Mucosa of rectum (tissue), 2 donors: ENCODE measurements at regions not wholly inside any gene's neighbourhood (a gene's known extent, or its start where the extent isn't known, plus 50 kb on each side); places are given as distances from the start of the nearest gene placed in this dataset.

Experiments
- H3K27ac ChIP-seq, 2 donors: one replicate each; pipeline ENCODE4 v1.7.0; 2013; ENCODE audit warnings: inconsistent platforms in 2 of 2, low read depth in 2 of 2, low read length in 2 of 2
- H3K27me3 ChIP-seq, 2 donors: one replicate each; pipeline ENCODE4 v1.7.0; 2013; ENCODE audit warnings: low read length in 2 of 2; ENCODE audit not compliant: control insufficient read depth in 2 of 2, insufficient read depth in 2 of 2
- H3K36me3 ChIP-seq, 2 donors: one replicate each; pipeline ENCODE4 v1.7.0; 2013; ENCODE audit warnings: low read length in 2 of 2; ENCODE audit not compliant: control insufficient read depth in 2 of 2, insufficient read depth in 2 of 2
- H3K4me1 ChIP-seq, 2 donors: one replicate each; pipeline ENCODE4 v1.7.0; 2013; ENCODE audit warnings: low read length in 2 of 2, mild to moderate bottlenecking in 1 of 2; ENCODE audit not compliant: control insufficient read depth in 2 of 2, insufficient read depth in 2 of 2
- H3K4me3 ChIP-seq, 2 donors: one replicate each; pipeline ENCODE4 v1.7.0; 2013; ENCODE audit warnings: low read length in 2 of 2
- H3K9ac ChIP-seq, 2 donors: one replicate each; pipeline ENCODE4 v1.7.0; 2013; ENCODE audit warnings: low read length in 2 of 2, low read depth in 1 of 2, mild to moderate bottlenecking in 1 of 2
- H3K9me3 ChIP-seq, 2 donors: one replicate each; pipeline ENCODE4 v1.7.0; 2013; ENCODE audit warnings: low read length in 2 of 2; ENCODE audit not compliant: control insufficient read depth in 2 of 2
- donor health status: healthy.
- donor health status: Normal muscosa, but diverticular disease.

GRCh38 chr2:38152913-38153312 is 77.0 kb upstream of the CYP1B1 start:
- Histone ChIP-seq H3K9me3 (no peaks in the 10 kb centered on the region), H3K27me3 (no peaks in the 10 kb centered on the region), H3K9ac (no peak overlapping the region), H3K36me3 (no peaks in the 10 kb centered on the region), H3K27ac (no peak overlapping the region), H3K4me3 (no peak overlapping the region), H3K4me1 (no peaks in the 10 kb centered on the region)

DNA sequence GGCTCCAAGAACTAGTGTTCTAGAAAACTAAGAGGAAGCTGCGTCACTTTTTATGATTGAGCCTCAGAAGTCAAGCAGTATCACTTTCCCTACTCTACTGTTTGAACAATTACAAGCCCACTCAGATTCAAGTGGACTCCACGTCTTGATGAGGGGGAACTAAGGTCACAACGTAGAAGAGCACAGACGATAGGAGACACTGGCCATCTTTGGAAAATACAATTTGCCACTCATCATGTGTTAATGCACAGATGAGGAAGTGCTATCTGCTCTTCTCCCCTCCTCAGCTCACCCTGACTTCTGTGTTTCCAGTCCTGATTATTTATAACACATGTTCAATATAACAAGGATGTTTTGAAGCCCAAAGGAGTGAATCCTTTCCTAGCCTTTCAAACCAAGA is 76.1 kb upstream of the CYP1B1 start:
- Histone ChIP-seq H3K9ac (no peak overlapping the region), H3K27me3 (no peaks in the 10 kb centered on the region), H3K27ac (no peak overlapping the region), H3K4me3 (no peak overlapping the region), H3K36me3 (no peaks in the 10 kb centered on the region), H3K9me3 (no peaks in the 10 kb centered on the region), H3K4me1 (no peaks in the 10 kb centered on the region)

DNA sequence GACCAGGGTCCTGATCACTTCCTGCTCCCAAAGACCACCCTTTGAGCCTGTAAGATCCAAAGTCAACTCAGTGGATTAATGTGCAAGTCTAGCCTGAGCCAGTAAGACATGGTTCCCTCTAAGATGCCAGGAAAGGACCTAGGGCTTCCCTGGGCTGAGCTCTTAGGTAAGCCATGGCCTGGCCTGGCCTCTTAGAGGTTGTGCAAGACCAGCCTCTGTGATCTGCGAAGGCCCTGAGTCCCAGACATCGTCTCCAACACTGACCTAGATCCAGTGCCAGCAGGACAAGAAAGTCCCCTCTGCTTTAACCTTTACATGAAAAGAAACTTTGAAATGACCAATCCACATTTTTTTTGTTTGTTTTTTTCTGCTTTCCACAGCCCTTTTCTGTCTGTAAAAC is 73.6 kb upstream of the CYP1B1 start:
- H3K4me3 ChIP-seq, result no peak overlapping the region
- no peak overlapping the region for H3K9ac ChIP-seq
- no peaks in the 10 kb centered on the region for H3K4me1 ChIP-seq
- no peaks in the 10 kb centered on the region for H3K9me3 ChIP-seq
- H3K36me3 ChIP-seq, result no peaks in the 10 kb centered on the region
- H3K27me3 ChIP-seq, result no peaks in the 10 kb centered on the region
- no peak overlapping the region for H3K27ac ChIP-seq

GRCh38 chr2:38148501-38148900 is 72.5 kb upstream of the CYP1B1 start:
- no peaks in the 10 kb centered on the region for H3K4me1 ChIP-seq
- H3K27ac ChIP-seq, result no peak overlapping the region
- H3K9ac ChIP-seq, result no peak overlapping the region
- no peak overlapping the region for H3K4me3 ChIP-seq
- no peaks in the 10 kb centered on the region for H3K27me3 ChIP-seq
- no peaks in the 10 kb centered on the region for H3K36me3 ChIP-seq
- H3K9me3 ChIP-seq, result no peaks in the 10 kb centered on the region

- H3K4me1 ChIP-seq, result no peaks in the 10 kb centered on the region
- no peak overlapping the region for H3K4me3 ChIP-seq
- no peak overlapping the region for H3K9ac ChIP-seq
- H3K9me3 ChIP-seq, result no peaks in the 10 kb centered on the region
- no peak overlapping the region for H3K27ac ChIP-seq
- H3K36me3 ChIP-seq, result no peaks in the 10 kb centered on the region
- no peaks in the 10 kb centered on the region for H3K27me3 ChIP-seq
Observed at GRCh38 chr2:38147333-38148121, 71.6 kb upstream of the CYP1B1 start.

DNA sequence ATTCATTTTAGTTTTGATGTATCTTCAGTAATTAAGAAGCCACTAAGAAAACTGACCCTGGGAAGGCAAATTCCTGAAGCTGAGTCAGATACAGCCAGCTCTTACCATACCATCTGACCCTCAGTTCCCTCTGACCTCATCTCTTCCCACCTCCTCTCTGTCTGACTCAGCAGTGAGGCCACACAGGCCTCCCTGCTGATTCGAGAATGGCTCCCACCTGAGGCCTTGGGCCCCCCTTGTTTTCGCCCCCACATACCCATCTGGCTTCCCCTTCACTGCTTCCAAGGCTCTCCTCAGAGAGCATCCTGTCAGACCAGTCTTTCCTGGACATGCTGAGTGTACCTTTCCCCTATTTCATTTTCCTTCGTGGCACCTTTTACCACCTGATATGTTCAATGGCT is 71.0 kb upstream of the CYP1B1 start:
- Histone ChIP-seq H3K4me3 (no peak overlapping the region), H3K9ac (no peak overlapping the region), H3K4me1 (no peaks in the 10 kb centered on the region), H3K36me3 (no peaks in the 10 kb centered on the region), H3K9me3 (no peaks in the 10 kb centered on the region), H3K27ac (peak overlapping the region in 1 of 2 donors; percentile 34), H3K27me3 (no peaks in the 10 kb centered on the region)

DNA sequence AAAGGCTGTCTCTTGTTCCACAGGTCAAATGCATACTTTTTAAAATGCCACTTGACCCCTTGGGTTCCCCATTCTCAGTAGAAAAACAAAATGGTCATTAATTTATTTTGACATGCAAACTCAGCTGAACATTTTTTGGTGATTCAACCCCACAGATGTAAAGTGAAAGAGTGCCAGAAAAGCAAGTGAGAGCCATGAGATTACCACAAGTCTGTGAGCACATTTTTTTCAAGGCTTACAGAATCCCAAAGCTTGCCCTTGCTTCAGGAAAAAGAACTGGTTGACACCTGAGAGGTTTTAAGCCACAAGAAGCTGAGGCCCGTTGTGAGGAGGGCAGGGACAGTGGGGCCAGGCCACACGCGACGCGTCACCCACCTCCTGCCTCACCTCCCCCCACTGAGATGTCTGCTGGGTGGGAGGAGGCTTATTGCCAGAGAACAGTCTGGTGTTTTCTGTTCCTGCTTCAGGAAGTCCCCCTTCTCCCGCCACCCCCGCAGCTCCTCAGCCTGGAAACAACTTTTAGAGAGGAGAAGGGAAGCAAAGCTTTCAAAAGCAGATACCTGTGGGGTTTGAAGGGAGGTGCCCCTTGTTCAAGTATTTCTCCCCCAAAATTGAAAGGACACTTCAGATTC is 70.4 kb upstream of the CYP1B1 start:
- H3K4me1 ChIP-seq, result no peaks in the 10 kb centered on the region
- no peaks in the 10 kb centered on the region for H3K9me3 ChIP-seq
- no peaks in the 10 kb centered on the region for H3K27me3 ChIP-seq
- no peaks in the 10 kb centered on the region for H3K36me3 ChIP-seq
- H3K27ac ChIP-seq, result peak overlapping the region in 1 of 2 donors; percentile 34
- no peak overlapping the region for H3K4me3 ChIP-seq
- H3K9ac ChIP-seq, result no peak overlapping the region

DNA sequence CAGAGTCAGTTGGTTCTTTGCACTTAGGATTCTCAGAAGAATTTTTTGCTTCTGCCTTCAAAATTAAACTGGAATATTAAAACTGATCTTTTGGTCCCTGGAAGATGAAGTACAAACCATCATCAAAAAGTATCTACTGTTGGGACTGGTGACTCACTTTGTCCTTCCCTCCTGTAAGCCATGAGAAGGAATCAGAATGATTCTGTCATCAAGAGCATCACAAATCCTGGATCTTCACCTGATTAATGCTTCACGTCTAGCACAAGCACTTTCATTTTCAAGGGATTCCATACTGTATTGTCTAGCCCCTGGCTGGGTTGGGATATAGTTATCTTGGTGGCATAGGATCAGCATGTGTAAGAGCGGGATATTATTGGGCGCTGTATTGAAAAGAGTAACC is 69.3 kb upstream of the CYP1B1 start:
- H3K9ac ChIP-seq, result no peak overlapping the region
- no peak overlapping the region for H3K4me3 ChIP-seq
- no peaks in the 10 kb centered on the region for H3K27me3 ChIP-seq
- no peaks in the 10 kb centered on the region for H3K36me3 ChIP-seq
- H3K27ac ChIP-seq, result no peak overlapping the region
- no peaks in the 10 kb centered on the region for H3K9me3 ChIP-seq
- no peaks in the 10 kb centered on the region for H3K4me1 ChIP-seq

GRCh38 chr2:38142627-38143026 is 66.7 kb upstream of the CYP1B1 start:
- Histone ChIP-seq H3K9ac (no peak overlapping the region), H3K36me3 (no peaks in the 10 kb centered on the region), H3K27me3 (no peaks in the 10 kb centered on the region), H3K4me1 (peaks cover 0 to 2% of the 10 kb centered on the region in 2 donors), H3K9me3 (no peaks in the 10 kb centered on the region), H3K4me3 (no peak overlapping the region), H3K27ac (no peak overlapping the region)

GRCh38 chr2:38141501-38141900 is 65.5 kb upstream of the CYP1B1 start:
- H3K27me3 ChIP-seq, result no peaks in the 10 kb centered on the region
- peaks cover 0 to 2% of the 10 kb centered on the region in 2 donors for H3K4me1 ChIP-seq
- no peaks in the 10 kb centered on the region for H3K36me3 ChIP-seq
- no peak overlapping the region for H3K27ac ChIP-seq
- no peak overlapping the region for H3K4me3 ChIP-seq
- H3K9ac ChIP-seq, result no peak overlapping the region
- H3K9me3 ChIP-seq, result no peaks in the 10 kb centered on the region
